ENCODE measurements at regions not wholly inside any gene's neighbourhood (a gene's known extent, or its start where the extent isn't known, plus 50 kb on each side); places are given as distances from the start of the nearest gene placed in this dataset.

- Histone ChIP-seq H4K20me1 (replicated peaks; ENCODE audit: insufficient read depth) (no peaks in the 10 kb centered on the region), H3K9me2 (ENCODE audit: insufficient read depth) (no peaks in the 10 kb centered on the region), H3K79me2 (replicated peaks; ENCODE audit: insufficient read depth) (no peaks in the 10 kb centered on the region), H3K36me3 (ENCODE audit: insufficient read depth) (no peaks in the 10 kb centered on the region), H2AFZ (no peak overlapping the region), H3K4me2 (no peak overlapping the region), H3F3A (replicated peaks; ENCODE audit: low read depth) (no peaks in the 10 kb centered on the region), H3K27me3 (ENCODE audit: insufficient read depth) (no peaks in the 10 kb centered on the region), H3K4me3 (no peak overlapping the region), H3K27ac (ENCODE audit: low read depth) (no peak overlapping the region), H3K4me1 (ENCODE audit: insufficient read depth) (no peaks in the 10 kb centered on the region)
- no peak for DNase-seq (ENCODE audit: low spot score)
- no peaks in the 10 kb centered on the region for H3K4me1 Mint-ChIP-seq
- H3K27me3 Mint-ChIP-seq (ENCODE audit: insufficient read depth, low read depth, poor library complexity) = peaks cover 4% of the 10 kb centered on the region
- H3K9me3 Mint-ChIP-seq = peaks cover 96% of the 10 kb centered on the region
- H3K36me3 Mint-ChIP-seq (ENCODE audit: low read depth) = peaks cover 33% of the 10 kb centered on the region
- TF ChIP-seq REST (IDR thresholded peaks at IDR 0.05; ENCODE audit: unreplicated experiment) (no peak), ZNF331 (CRISPR knock-in tag; IDR thresholded peaks at IDR 0.05; ENCODE audit: low read depth) (no peak), EZH2phosphoT487 (IDR thresholded peaks at IDR 0.05; ENCODE audit: unreplicated experiment) (no peak), JUNB (IDR thresholded peaks at IDR 0.05; ENCODE audit: unreplicated experiment) (no peak), ZNF462 (CRISPR knock-in tag; IDR thresholded peaks at IDR 0.05) (no peak), CREB1 (CRISPR knock-in tag; IDR thresholded peaks at IDR 0.05; ENCODE audit: low read depth) (no peak), POLR2AphosphoS5 (IDR thresholded peaks at IDR 0.05; ENCODE audit: low read depth) (no peak), STAT1 (IDR thresholded peaks at IDR 0.05; ENCODE audit: unreplicated experiment) (no peak), ETS1 (IDR thresholded peaks at IDR 0.05) (no peak), EZH2 (IDR thresholded peaks at IDR 0.05; ENCODE audit: low read depth, unreplicated experiment) (no peak), CTCF (conservative IDR thresholded peaks at IDR 0.05; ENCODE audit: low read depth in 2 of 2) (no peak), NANOG (IDR thresholded peaks at IDR 0.05; ENCODE audit: borderline replicate concordance) (no peak), ZNF114 (CRISPR knock-in tag; IDR thresholded peaks at IDR 0.05) (no peak)
- no peak overlapping the region for H3K27ac Mint-ChIP-seq
- H3K4me3 Mint-ChIP-seq = no peak overlapping the region
- ATAC-seq = no peak
These were observed 1052.3 kb downstream of the AACS start for GRCh38 chr12:126117502-126117901.
